Endothelial cell of umbilical vein (primary cell): ENCODE measurements at regions not wholly inside any gene's neighbourhood (a gene's known extent, or its start where the extent isn't known, plus 50 kb on each side); places are given as distances from the start of the nearest gene placed in this dataset.

Experiments
- BruUV-seq: library from RNA; stranded (reverse); fragments of 400-500 nt; replicated peaks from 2 replicates; lab custom pipeline; 2021; lab: Mats Ljungman, UMichigan
- CTCF ChIA-PET: fragments of 300-600, 350-600 bp; sonication (Branson Sonifier 250); formaldehyde crosslinking; loops from one replicate; lab custom pipeline; 2021; ENCODE audit warnings: antibody characterized with exemption, inconsistent platforms; lab: Charles Lee
- POLR2A ChIA-PET: fragments of 300-600, 350-600 bp; sonication (Branson Sonifier 250); formaldehyde crosslinking; loops from one replicate; lab custom pipeline; 2021; ENCODE audit warnings: antibody characterized with exemption, inconsistent platforms; lab: Charles Lee
- DNase-seq: peaks from one replicate; pipeline ENCODE4 v3.0.0-alpha.2; 2011; ENCODE audit warnings: low read depth, low spot score
- FAIRE-seq: peaks from 2 replicates; lab custom pipeline; 2011; peaks lifted over from hg19 to GRCh38; lab: Jason Lieb, UNC
- H2AFZ ChIP-seq: 2 replicates; pipeline ENCODE4 v1.6.0; 2012; ENCODE audit warnings: low read depth, low read length, control low read depth, inconsistent platforms
- H3K27ac ChIP-seq: 2 replicates; pipeline ENCODE4 v1.5.1; 2011; ENCODE audit warnings: low read depth, mild to moderate bottlenecking, control low read depth, low read length, moderate library complexity; ENCODE audit not compliant: insufficient read depth
- H3K27me3 ChIP-seq, 2 experiments: 2 replicates each; pipeline versions ENCODE4 v1.6.0 to v1.6.1; 2011; ENCODE audit warnings: low read length in 2 of 2, mixed read lengths in 1 of 2; ENCODE audit not compliant: control insufficient read depth in 2 of 2, insufficient read depth in 2 of 2
- H3K36me3 ChIP-seq, 2 experiments: 2 replicates in 1 of 2; 3 replicates in 1 of 2; pipeline ENCODE4 v1.5.1; 2011; ENCODE audit warnings: low read length in 2 of 2, mild to moderate bottlenecking in 1 of 2, moderate library complexity in 1 of 2; ENCODE audit not compliant: control insufficient read depth in 2 of 2, insufficient read depth in 2 of 2; ENCODE audit errors: extremely low read depth in 1 of 2
- H3K4me1 ChIP-seq: 3 replicates; pipeline ENCODE4 v1.5.1; 2011; ENCODE audit warnings: mild to moderate bottlenecking, low read length; ENCODE audit not compliant: control insufficient read depth, insufficient read depth; ENCODE audit errors: extremely low read depth
- H3K4me2 ChIP-seq: 2 replicates; pipeline ENCODE4 v1.6.1; 2011; ENCODE audit warnings: low read length, control low read depth, mixed read lengths; ENCODE audit not compliant: insufficient read depth
- H3K4me3 ChIP-seq, 3 experiments: fragments of 200-600 bp in 1 of 3; sonication (generic), shearing (Covaris generic) in 1 of 3; replicated peaks in 1 of 3; 2 replicates each; pipeline ENCODE4 v1.5.1; 2011 to 2016; ENCODE audit warnings: control low read depth in 3 of 3, low read length in 3 of 3, mild to moderate bottlenecking in 2 of 3, inconsistent platforms in 1 of 3, low read depth in 1 of 3, moderate library complexity in 1 of 3; ENCODE audit not compliant: insufficient read depth in 1 of 3
- H3K79me2 ChIP-seq: 2 replicates; pipeline ENCODE4 v1.6.0; 2012; ENCODE audit warnings: low read length, inconsistent platforms; ENCODE audit not compliant: control insufficient read depth, insufficient read depth
- H3K9ac ChIP-seq: replicated peaks from 2 replicates; pipeline ENCODE3; 2011; ENCODE audit warnings: low read length, control low read depth; ENCODE audit not compliant: insufficient read depth; ENCODE audit errors: extremely low read depth
- H3K9me1 ChIP-seq: replicated peaks from 3 replicates; pipeline ENCODE4 v1.6.0; 2011; ENCODE audit warnings: mild to moderate bottlenecking, low read length; ENCODE audit not compliant: control insufficient read depth, insufficient read depth; ENCODE audit errors: extremely low read depth
- H3K9me3 ChIP-seq: replicated peaks from 2 replicates; pipeline ENCODE4 v1.5.1; 2012; ENCODE audit warnings: low read length, inconsistent platforms; ENCODE audit not compliant: control insufficient read depth, insufficient read depth
- H4K20me1 ChIP-seq: replicated peaks from 2 replicates; pipeline ENCODE3; 2011; ENCODE audit warnings: mild to moderate bottlenecking, low read length; ENCODE audit not compliant: control insufficient read depth, insufficient read depth; ENCODE audit errors: extremely low read depth
- EZH2 ChIP-seq: IDR thresholded peaks from 2 replicates; pipeline ENCODE4 v1.6.1; 2012; ENCODE audit warnings: borderline replicate concordance, low read depth, mild to moderate bottlenecking, moderate library complexity, low read length, inconsistent platforms; ENCODE audit not compliant: severe bottlenecking
- FOS ChIP-seq: IDR thresholded peaks from 2 replicates; pipeline ENCODE4 v1.6.1; 2011; ENCODE audit warnings: mild to moderate bottlenecking, low read length, moderate library complexity, borderline replicate concordance; ENCODE audit not compliant: insufficient read depth
- GATA2 ChIP-seq: IDR thresholded peaks from 2 replicates; pipeline ENCODE4 v1.7.0; 2011; ENCODE audit warnings: low read depth, mild to moderate bottlenecking, moderate library complexity, mixed read lengths, low read length; ENCODE audit not compliant: insufficient read length, insufficient read depth
- JUN ChIP-seq: IDR thresholded peaks from 2 replicates; pipeline ENCODE4 v1.6.1; 2011; ENCODE audit warnings: borderline replicate concordance, low read depth; ENCODE audit not compliant: insufficient read length, insufficient read depth
- MYC ChIP-seq: IDR thresholded peaks from one replicate; pipeline ENCODE4 v1.6.1; 2011; ENCODE audit warnings: mild to moderate bottlenecking, low read depth, low read length
- POLR2A ChIP-seq: IDR thresholded peaks from 2 replicates; pipeline ENCODE4 v1.6.1; 2012; ENCODE audit warnings: low read depth, mild to moderate bottlenecking, control low read depth, low read length
- POLR2AphosphoS5 ChIP-seq: IDR thresholded peaks from 2 replicates; pipeline ENCODE4 v1.6.1; 2012; ENCODE audit warnings: low read depth, mild to moderate bottlenecking, control low read depth, low read length, moderate library complexity; ENCODE audit not compliant: insufficient read depth
- dilution Hi-C: fragments of 300-500 bp; cut with MboI; formaldehyde crosslinking; loops from one replicate; pipeline ENCODE4 v1.15.0; 2019; ENCODE audit warnings: low sequenced_read_pairs; ENCODE audit not compliant: extremely low pct_ligation_motif_present
- intact Hi-C: fragments of 100-400 bp; cut with micrococcal nuclease; formaldehyde crosslinking; loops from one replicate; pipeline ENCODE4 v1.10.0; 2022
- TF ChIP-seq, protein P1 (sequence below), 2 donors: IDR thresholded peaks; 1 replicate in 1 of 2; 2 replicates in 1 of 2; pipeline ENCODE4 v1.5.1; 2011; ENCODE audit warnings: low read length in 2 of 2, mild to moderate bottlenecking in 2 of 2, moderate library complexity in 2 of 2, control low read depth in 1 of 2, inconsistent platforms in 1 of 2, low read depth in 1 of 2; ENCODE audit not compliant: insufficient read depth in 1 of 2; ENCODE audit errors: extremely low read depth in 1 of 2
- TF ChIP-seq, protein P2 (sequence below): IDR thresholded peaks from 2 replicates; pipeline ENCODE4 v1.6.1; 2011; ENCODE audit not compliant: insufficient read depth, insufficient read length

DNA sequence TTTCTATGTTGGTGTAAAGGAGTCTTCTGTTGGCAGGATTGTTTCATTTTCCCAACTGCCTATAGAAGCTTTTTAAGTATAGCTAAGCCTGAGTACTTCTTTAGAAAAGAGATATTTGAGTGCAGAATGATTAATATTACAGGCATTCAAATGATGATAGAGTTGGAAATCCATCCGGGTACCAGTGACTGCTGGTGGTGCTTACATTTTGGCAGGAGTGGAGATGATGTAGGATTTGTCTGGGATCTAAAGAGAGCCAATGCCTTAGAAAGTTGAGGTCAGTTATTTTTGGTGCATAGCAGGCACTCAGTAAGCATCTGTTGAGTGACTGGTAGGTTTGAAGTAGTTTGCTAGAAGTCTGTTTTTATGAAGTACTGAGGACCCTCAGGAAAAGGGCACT, 433.5 kb downstream of the DMAC1 start:
- no peaks in the 10 kb centered on the region for H4K20me1 ChIP-seq
- no peaks in the 10 kb centered on the region for H3K36me3 ChIP-seq
- POLR2A ChIA-PET = no interaction called here
- TF ChIP-seq, protein P1, sequence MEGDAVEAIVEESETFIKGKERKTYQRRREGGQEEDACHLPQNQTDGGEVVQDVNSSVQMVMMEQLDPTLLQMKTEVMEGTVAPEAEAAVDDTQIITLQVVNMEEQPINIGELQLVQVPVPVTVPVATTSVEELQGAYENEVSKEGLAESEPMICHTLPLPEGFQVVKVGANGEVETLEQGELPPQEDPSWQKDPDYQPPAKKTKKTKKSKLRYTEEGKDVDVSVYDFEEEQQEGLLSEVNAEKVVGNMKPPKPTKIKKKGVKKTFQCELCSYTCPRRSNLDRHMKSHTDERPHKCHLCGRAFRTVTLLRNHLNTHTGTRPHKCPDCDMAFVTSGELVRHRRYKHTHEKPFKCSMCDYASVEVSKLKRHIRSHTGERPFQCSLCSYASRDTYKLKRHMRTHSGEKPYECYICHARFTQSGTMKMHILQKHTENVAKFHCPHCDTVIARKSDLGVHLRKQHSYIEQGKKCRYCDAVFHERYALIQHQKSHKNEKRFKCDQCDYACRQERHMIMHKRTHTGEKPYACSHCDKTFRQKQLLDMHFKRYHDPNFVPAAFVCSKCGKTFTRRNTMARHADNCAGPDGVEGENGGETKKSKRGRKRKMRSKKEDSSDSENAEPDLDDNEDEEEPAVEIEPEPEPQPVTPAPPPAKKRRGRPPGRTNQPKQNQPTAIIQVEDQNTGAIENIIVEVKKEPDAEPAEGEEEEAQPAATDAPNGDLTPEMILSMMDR (IDR thresholded peaks at IDR 0.05; ENCODE audit: extremely low read depth in 1 of 2, insufficient read depth in 1 of 2, low read depth in 1 of 2, low read length in 2 of 2) = no peak
- TF ChIP-seq EZH2 = no peak
- TF ChIP-seq POLR2AphosphoS5 = no peak
- no peak for TF ChIP-seq JUN
- TF ChIP-seq POLR2A = no peak
- TF ChIP-seq MYC = no peak
- no peak for TF ChIP-seq GATA2
- TF ChIP-seq, protein P2, sequence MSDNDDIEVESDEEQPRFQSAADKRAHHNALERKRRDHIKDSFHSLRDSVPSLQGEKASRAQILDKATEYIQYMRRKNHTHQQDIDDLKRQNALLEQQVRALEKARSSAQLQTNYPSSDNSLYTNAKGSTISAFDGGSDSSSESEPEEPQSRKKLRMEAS = no peak
- TF ChIP-seq FOS = no peak
- H3K9ac ChIP-seq = no peak overlapping the region
- BruUV-seq = no TSS peak
- no peak for FAIRE-seq
- H3K4me1 ChIP-seq = no peaks in the 10 kb centered on the region
- CTCF ChIA-PET = interaction anchor here (0.7 kb wide), 1 partner anchor 1850 kb away, joined by 3 read pairs; no protein-coding TSS in a partner anchor
- H3K9me1 ChIP-seq = no peaks in the 10 kb centered on the region
- no peaks in the 10 kb centered on the region for H3K27me3 ChIP-seq
- no peaks in the 10 kb centered on the region for H3K79me2 ChIP-seq
- DNase-seq = no peak
- no peaks in the 10 kb centered on the region for H3K9me3 ChIP-seq
- intact Hi-C loops (no loop called here), dilution Hi-C loops (no loop called here)
- no peak overlapping the region for H2AFZ ChIP-seq
- H3K4me2 ChIP-seq = no peak overlapping the region
- H3K4me3 ChIP-seq = no peak overlapping the region
- H3K27ac ChIP-seq = no peak overlapping the region
